Stimulated activated CD8-positive, alpha-beta memory T cell treated with anti-CD3 and anti-CD28 coated beads, Interleukin-7, amount 100 ng/mL, for 24 hours (primary cell): ENCODE measurements at regions not wholly inside any gene's neighbourhood (a gene's known extent, or its start where the extent isn't known, plus 50 kb on each side); places are given as distances from the start of the nearest gene placed in this dataset.

ENCODE experiments used
- DNase-seq: peaks from one replicate; pipeline ENCODE4 v3.0.0-alpha.2; 2020; ENCODE audit warnings: low read depth

- DNase-seq: no peak
Observed at GRCh38 chr5:106205916-106206571, 1464.7 kb downstream of the EFNA5 start.

GRCh38 chr5:106202035-106202434 is 1468.7 kb downstream of the EFNA5 start:
- no peak for DNase-seq

- DNase-seq: no peak
Observed at GRCh38 chr5:106200971-106201370, 1469.8 kb downstream of the EFNA5 start.

- no peak for DNase-seq
Observed at GRCh38 chr5:106195679-106196474, 1474.9 kb downstream of the EFNA5 start.

GRCh38 chr5:106189121-106189809 is 1481.5 kb downstream of the EFNA5 start:
- no peak for DNase-seq

GRCh38 chr5:106185661-106186081 is 1485.1 kb downstream of the EFNA5 start:
- no peak for DNase-seq

GRCh38 chr5:106174903-106175302 is 1495.8 kb downstream of the EFNA5 start:
- no peak for DNase-seq

- no peak for DNase-seq
Observed at GRCh38 chr5:106172681-106173532, 1497.8 kb downstream of the EFNA5 start.

- no peak for DNase-seq
Observed at GRCh38 chr5:106171708-106172107, 1499.0 kb downstream of the EFNA5 start.

- no peak for DNase-seq
Observed at GRCh38 chr5:106171132-106171531, 1499.6 kb downstream of the EFNA5 start.

GRCh38 chr5:106167766-106168165 is 1503.0 kb downstream of the EFNA5 start:
- no peak for DNase-seq

- DNase-seq: no peak
Observed at GRCh38 chr5:106163233-106163632, 1507.5 kb downstream of the EFNA5 start.

- no peak for DNase-seq
Observed at GRCh38 chr5:106159616-106160015, 1511.1 kb downstream of the EFNA5 start.

- no peak for DNase-seq
Observed at GRCh38 chr5:106154280-106154716, 1516.4 kb downstream of the EFNA5 start.

- no peak for DNase-seq
Observed at GRCh38 chr5:106152569-106152968, 1518.2 kb downstream of the EFNA5 start.

GRCh38 chr5:106142116-106142515 is 1528.6 kb downstream of the EFNA5 start:
- DNase-seq: no peak

- no peak for DNase-seq
Observed at GRCh38 chr5:106140101-106140500, 1530.6 kb downstream of the EFNA5 start.

GRCh38 chr5:106136061-106136460 is 1534.7 kb downstream of the EFNA5 start:
- DNase-seq: no peak

GRCh38 chr5:106135473-106135872 is 1535.3 kb downstream of the EFNA5 start:
- no peak for DNase-seq

GRCh38 chr5:106134549-106134948 is 1536.2 kb downstream of the EFNA5 start:
- no peak for DNase-seq

- no peak for DNase-seq
Observed at GRCh38 chr5:106127985-106128384, 1542.8 kb downstream of the EFNA5 start.

- DNase-seq: no peak
Observed at GRCh38 chr5:106127341-106127781, 1543.4 kb downstream of the EFNA5 start.
